ENCODE measurements at regions not wholly inside any gene's neighbourhood (a gene's known extent, or its start where the extent isn't known, plus 50 kb on each side); places are given as distances from the start of the nearest gene placed in this dataset.

- ChIA-PET CTCF (ENCODE audit: partially characterized antibody) (no interaction called here), POLR2A (ENCODE audit: partially characterized antibody) (no interaction called here)
- Histone ChIP-seq H3K79me2 (ENCODE audit: control insufficient read depth in 1 of 2, insufficient read depth in 2 of 2, low read length in 2 of 2) (no peaks in the 10 kb centered on the region), H3K4me2 (ENCODE audit: insufficient read depth in 1 of 2, low read depth in 2 of 2, low read length in 2 of 2) (no peak overlapping the region), H4K8ac (ENCODE audit: extremely low read depth, insufficient read depth, low read length) (no peak overlapping the region), H3K4me3 (ENCODE audit: extremely low read depth in 1 of 4, insufficient read depth in 2 of 4, low read depth in 3 of 4, low read length in 4 of 4) (no peak overlapping the region), H3K18ac (ENCODE audit: extremely low read depth, low read length) (no peak overlapping the region), H3K36me3 (ENCODE audit: control insufficient read depth in 2 of 4, insufficient read depth in 4 of 4, low read length in 3 of 4) (no peaks in the 10 kb centered on the region), H3K9me3 (ENCODE audit: insufficient read depth in 2 of 2, low read depth in 1 of 2, low read length in 1 of 2) (no peaks in the 10 kb centered on the region), H2BK5ac (ENCODE audit: low read depth, low read length) (no peak overlapping the region), H4K5ac (ENCODE audit: insufficient read length, low read depth, low read length) (no peak overlapping the region), H3K79me1 (ENCODE audit: low read depth, low read length) (no peaks in the 10 kb centered on the region), H3K27ac (ENCODE audit: low read depth, low read length) (no peak overlapping the region), H3K4me1 (replicated peaks in 1 of 4; ENCODE audit: control insufficient read depth in 3 of 4, insufficient read depth in 4 of 4, low read length in 3 of 4) (no peaks in the 10 kb centered on the region), H3K14ac (ENCODE audit: insufficient read length) (no peak overlapping the region), H4K91ac (replicated peaks; ENCODE audit: insufficient read length, low read length) (no peak overlapping the region), H2BK15ac (ENCODE audit: low read length) (no peak overlapping the region), H3K27me3 (replicated peaks in 1 of 4; ENCODE audit: control insufficient read depth in 3 of 4, extremely low read depth in 1 of 4, insufficient read depth in 3 of 4, low read length in 3 of 4) (no peaks in the 10 kb centered on the region), H2AK5ac (ENCODE audit: low read depth, low read length) (no peak overlapping the region; the same call in 1 of the 2 replicates), H3K4ac (replicated peaks; ENCODE audit: insufficient read length, low read depth, low read length) (no peak overlapping the region), H3K23me2 (ENCODE audit: low read depth, low read length) (no peaks in the 10 kb centered on the region), H2AFZ (ENCODE audit: low read length) (no peak overlapping the region), H2BK12ac (ENCODE audit: low read depth, low read length) (no peak overlapping the region), H3K56ac (replicated peaks; ENCODE audit: insufficient read length, low read depth, low read length) (no peak overlapping the region), H2BK20ac (ENCODE audit: low read length) (no peak overlapping the region), H3K9ac (replicated peaks in 1 of 4; ENCODE audit: extremely low read depth in 1 of 4, low read depth in 3 of 4, low read length in 3 of 4) (no peak overlapping the region), H4K20me1 (replicated peaks in 1 of 2; ENCODE audit: control insufficient read depth in 1 of 2, insufficient read depth in 2 of 2, low read length in 2 of 2) (peaks cover 0 to 1% of the 10 kb centered on the region in 2 experiments), H3K23ac (ENCODE audit: insufficient read length) (no peak overlapping the region), H2BK120ac (replicated peaks; ENCODE audit: low read depth, low read length) (no peak overlapping the region)
- WGBS, 2 experiments (ENCODE audit: extremely low coverage in 1 of 2, insufficient coverage in 1 of 2, insufficient read length in 1 of 2, insufficient replicate concordance in 2 of 2, low coverage in 1 of 2, low lambda C conversion rate in 2 of 2, missing lambda C conversion rate in 1 of 2): 93% methylated on average over 1 of the region's 1 CpG; no CpG with 5 or more reads in 1 of the 2 experiments
- DNase-seq (ENCODE audit: low read depth in 1 of 2, low spot score in 2 of 2) (no peak), FAIRE-seq (no peak)
- TF ChIP-seq POLR2AphosphoS5 (IDR thresholded peaks at IDR 0.05; ENCODE audit: low read depth, low read length) (no peak), EP300 (IDR thresholded peaks at IDR 0.05; ENCODE audit: borderline replicate concordance in 1 of 2, low read depth in 2 of 2, low read length in 2 of 2) (no peak), BACH1 (IDR thresholded peaks at IDR 0.05; ENCODE audit: low read length) (no peak), NANOG (IDR thresholded peaks at IDR 0.05; ENCODE audit: insufficient read depth, low read depth, low read length, poor library complexity, severe bottlenecking) (no peak), ATF3 (IDR thresholded peaks at IDR 0.05; ENCODE audit: insufficient read depth, low read depth, low read length) (no peak), EGR1 (IDR thresholded peaks at IDR 0.05; ENCODE audit: borderline replicate concordance, low read depth, low read length) (no peak), RBBP5 (IDR thresholded peaks at IDR 0.05; ENCODE audit: borderline replicate concordance, low read depth, low read length) (no peak), TEAD4 (IDR thresholded peaks at IDR 0.05; ENCODE audit: low read depth, low read length) (no peak), MAFK (IDR thresholded peaks at IDR 0.05; ENCODE audit: low read depth, low read length) (no peak), E2F6 (IDR thresholded peaks at IDR 0.05) (no peak), RNF2 (IDR thresholded peaks at IDR 0.05; ENCODE audit: borderline replicate concordance, low read depth, low read length, missing control alignments, poor library complexity, severe bottlenecking) (no peak), SUZ12 (IDR thresholded peaks at IDR 0.05; ENCODE audit: low read length) (no peak), SIX5 (IDR thresholded peaks at IDR 0.05; ENCODE audit: low read depth, low read length) (no peak), POU5F1 (IDR thresholded peaks at IDR 0.05; ENCODE audit: low read depth, low read length) (no peak)
Observed at GRCh38 chr6:147695819-147696218, 187.3 kb downstream of the SAMD5 start.

All from H1 (cell line).